ENCODE measurements at regions not wholly inside any gene's neighbourhood (a gene's known extent, or its start where the extent isn't known, plus 50 kb on each side); places are given as distances from the start of the nearest gene placed in this dataset.

- no peaks in the 10 kb centered on the region for H3K9me3 Mint-ChIP-seq (ENCODE audit: insufficient read depth)
- H3K36me3 Mint-ChIP-seq (ENCODE audit: low read depth) = no peaks in the 10 kb centered on the region
- H3K27ac Mint-ChIP-seq = no peak overlapping the region
- peaks cover 2% of the 10 kb centered on the region for H3K27me3 Mint-ChIP-seq (ENCODE audit: low read depth)
- no peak for DNase-seq
- ChIA-PET CTCF (no interaction called here), POLR2A (no interaction called here)
- no peak overlapping the region for H3K4me3 Mint-ChIP-seq
- H3K4me1 Mint-ChIP-seq (ENCODE audit: low read depth) = peaks cover 4% of the 10 kb centered on the region
- no peak for ATAC-seq
Observed at GRCh38 chrX:15939737-15940136, 85.1 kb upstream of the AP1S2 start.

- ATAC-seq (no peak), DNase-seq (no peak)
- no peaks in the 10 kb centered on the region for H3K36me3 Mint-ChIP-seq (ENCODE audit: low read depth)
- no peak overlapping the region for H3K27ac Mint-ChIP-seq
- H3K9me3 Mint-ChIP-seq (ENCODE audit: insufficient read depth) = no peaks in the 10 kb centered on the region
- H3K27me3 Mint-ChIP-seq (ENCODE audit: low read depth) = peaks cover 4% of the 10 kb centered on the region
- POLR2A ChIA-PET = no interaction called here
- H3K4me1 Mint-ChIP-seq (ENCODE audit: low read depth) = peaks cover 4% of the 10 kb centered on the region
- CTCF ChIA-PET = no interaction called here
- H3K4me3 Mint-ChIP-seq = no peak overlapping the region
Observed at GRCh38 chrX:15938072-15938471, 83.5 kb upstream of the AP1S2 start.

DNA sequence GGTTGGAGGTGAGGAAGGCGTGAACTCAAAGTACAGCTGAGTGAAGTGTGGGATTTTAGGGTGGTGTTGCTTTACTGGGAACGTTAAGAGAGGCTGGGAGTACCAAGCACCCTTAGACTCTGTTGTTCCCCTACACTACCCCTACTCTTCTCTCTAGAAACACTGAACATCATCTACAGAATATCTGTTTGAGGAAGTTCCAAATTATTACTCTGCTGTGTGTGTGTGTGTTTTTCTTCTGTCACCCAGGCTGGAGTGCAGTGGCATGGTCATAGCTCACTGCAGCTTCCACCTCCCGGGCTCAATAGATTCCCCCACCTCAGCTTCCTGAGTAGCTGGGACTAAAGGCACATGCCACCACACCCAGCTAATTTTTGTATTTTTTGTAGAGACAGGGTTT lies 76.7 kb upstream of the AP1S2 start:
- no peak for DNase-seq
- Mint-ChIP-seq H3K27ac (no peak overlapping the region), H3K27me3 (ENCODE audit: low read depth) (peaks cover 17% of the 10 kb centered on the region), H3K4me3 (no peak overlapping the region), H3K36me3 (ENCODE audit: low read depth) (no peaks in the 10 kb centered on the region), H3K9me3 (ENCODE audit: insufficient read depth) (no peaks in the 10 kb centered on the region), H3K4me1 (ENCODE audit: low read depth) (peaks cover 4% of the 10 kb centered on the region)
- no peak for ATAC-seq
- POLR2A ChIA-PET = no interaction called here
- CTCF ChIA-PET = no interaction called here

- H3K36me3 Mint-ChIP-seq (ENCODE audit: low read depth) = no peaks in the 10 kb centered on the region
- H3K27ac Mint-ChIP-seq = no peak overlapping the region
- ChIA-PET POLR2A (no interaction called here), CTCF (no interaction called here)
- DNase-seq = no peak
- no peaks in the 10 kb centered on the region for H3K4me1 Mint-ChIP-seq (ENCODE audit: low read depth)
- no peak overlapping the region for H3K4me3 Mint-ChIP-seq
- ATAC-seq = no peak
- H3K27me3 Mint-ChIP-seq (ENCODE audit: low read depth) = peaks cover 18% of the 10 kb centered on the region
- no peaks in the 10 kb centered on the region for H3K9me3 Mint-ChIP-seq (ENCODE audit: insufficient read depth)
Observed at GRCh38 chrX:15930585-15930984, 76.0 kb upstream of the AP1S2 start.

DNA sequence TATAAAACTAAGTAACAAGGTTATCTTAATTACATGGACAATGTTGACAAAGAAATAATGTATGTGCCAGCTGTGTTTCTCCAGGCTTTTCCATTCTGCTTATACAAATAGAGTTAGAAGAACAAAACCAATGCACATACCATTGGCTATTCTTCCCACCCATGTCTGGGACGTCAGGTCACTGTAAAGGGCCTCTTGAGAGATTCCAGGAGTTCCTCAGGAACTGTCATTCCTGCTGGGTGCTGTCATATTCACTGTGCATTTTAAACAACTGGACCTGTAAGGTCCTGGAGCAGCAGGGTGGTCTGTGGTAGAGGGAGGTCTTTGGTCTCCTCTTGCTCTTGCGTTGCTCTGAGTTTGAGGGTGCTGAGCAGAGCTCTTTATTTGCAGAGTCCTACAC lies 74.6 kb upstream of the AP1S2 start:
- ChIA-PET CTCF (no interaction called here), POLR2A (no interaction called here)
- DNase-seq = no peak
- no peaks in the 10 kb centered on the region for H3K9me3 Mint-ChIP-seq (ENCODE audit: insufficient read depth)
- no peaks in the 10 kb centered on the region for H3K4me1 Mint-ChIP-seq (ENCODE audit: low read depth)
- H3K4me3 Mint-ChIP-seq = no peak overlapping the region
- H3K36me3 Mint-ChIP-seq (ENCODE audit: low read depth) = no peaks in the 10 kb centered on the region
- no peak for ATAC-seq
- no peak overlapping the region for H3K27ac Mint-ChIP-seq
- H3K27me3 Mint-ChIP-seq (ENCODE audit: low read depth) = peaks cover 18% of the 10 kb centered on the region

DNA sequence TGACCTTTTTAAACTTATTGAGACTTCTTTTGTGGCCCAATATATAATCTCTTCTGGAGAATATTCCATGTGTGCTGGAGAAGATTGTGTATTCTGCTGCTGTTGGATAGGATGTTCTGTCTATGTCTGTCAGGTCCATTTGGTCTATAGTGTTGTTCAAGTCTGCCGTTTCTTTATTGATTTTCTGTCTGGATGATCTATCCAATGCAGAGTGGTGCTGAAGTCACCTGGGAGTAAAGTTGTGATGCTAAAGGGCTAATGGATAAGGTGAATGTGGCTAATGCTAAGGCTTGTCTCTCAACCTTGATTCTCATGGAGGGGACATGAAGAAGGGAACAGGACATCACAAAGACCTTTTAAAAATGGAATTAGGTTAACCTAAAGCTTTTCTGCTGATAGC lies 72.0 kb upstream of the AP1S2 start:
- no peak for ATAC-seq
- CTCF ChIA-PET = no interaction called here
- Mint-ChIP-seq H3K27ac (no peak overlapping the region), H3K27me3 (ENCODE audit: low read depth) (peaks cover 15% of the 10 kb centered on the region), H3K4me3 (no peak overlapping the region), H3K36me3 (ENCODE audit: low read depth) (no peaks in the 10 kb centered on the region), H3K9me3 (ENCODE audit: insufficient read depth) (no peaks in the 10 kb centered on the region), H3K4me1 (ENCODE audit: low read depth) (no peaks in the 10 kb centered on the region)
- POLR2A ChIA-PET = no interaction called here
- no peak for DNase-seq

GRCh38 chrX:15918003-15918402 lies 63.4 kb upstream of the AP1S2 start:
- ATAC-seq = no peak
- no peak for DNase-seq
- Mint-ChIP-seq H3K4me3 (no peak overlapping the region), H3K27ac (no peak overlapping the region), H3K36me3 (ENCODE audit: low read depth) (no peaks in the 10 kb centered on the region), H3K4me1 (ENCODE audit: low read depth) (peaks cover 3% of the 10 kb centered on the region), H3K27me3 (ENCODE audit: low read depth) (peaks cover 8% of the 10 kb centered on the region), H3K9me3 (ENCODE audit: insufficient read depth) (no peaks in the 10 kb centered on the region)
- CTCF ChIA-PET = no interaction called here
- POLR2A ChIA-PET = no interaction called here

- Mint-ChIP-seq H3K9me3 (ENCODE audit: insufficient read depth) (no peaks in the 10 kb centered on the region), H3K27me3 (ENCODE audit: low read depth) (peaks cover 10% of the 10 kb centered on the region), H3K4me1 (ENCODE audit: low read depth) (peaks cover 3% of the 10 kb centered on the region), H3K36me3 (ENCODE audit: low read depth) (no peaks in the 10 kb centered on the region), H3K4me3 (no peak overlapping the region), H3K27ac (no peak overlapping the region)
- ChIA-PET CTCF (no interaction called here), POLR2A (no interaction called here)
- no peak for DNase-seq
- no peak for ATAC-seq
Observed at GRCh38 chrX:15916704-15917084, 62.1 kb upstream of the AP1S2 start.

- CTCF ChIA-PET = no interaction called here
- H3K9me3 Mint-ChIP-seq (ENCODE audit: insufficient read depth) = no peaks in the 10 kb centered on the region
- DNase-seq (no peak), ATAC-seq (no peak)
- no peak overlapping the region for H3K27ac Mint-ChIP-seq
- no peaks in the 10 kb centered on the region for H3K36me3 Mint-ChIP-seq (ENCODE audit: low read depth)
- peaks cover 10% of the 10 kb centered on the region for H3K27me3 Mint-ChIP-seq (ENCODE audit: low read depth)
- no peak overlapping the region for H3K4me3 Mint-ChIP-seq
- POLR2A ChIA-PET = no interaction called here
- H3K4me1 Mint-ChIP-seq (ENCODE audit: low read depth) = peaks cover 3% of the 10 kb centered on the region
Observed at GRCh38 chrX:15915959-15916703, 61.5 kb upstream of the AP1S2 start.

GRCh38 chrX:15914486-15914885 lies 59.9 kb upstream of the AP1S2 start:
- peaks cover 12% of the 10 kb centered on the region for H3K27me3 Mint-ChIP-seq (ENCODE audit: low read depth)
- CTCF ChIA-PET = no interaction called here

DNA sequence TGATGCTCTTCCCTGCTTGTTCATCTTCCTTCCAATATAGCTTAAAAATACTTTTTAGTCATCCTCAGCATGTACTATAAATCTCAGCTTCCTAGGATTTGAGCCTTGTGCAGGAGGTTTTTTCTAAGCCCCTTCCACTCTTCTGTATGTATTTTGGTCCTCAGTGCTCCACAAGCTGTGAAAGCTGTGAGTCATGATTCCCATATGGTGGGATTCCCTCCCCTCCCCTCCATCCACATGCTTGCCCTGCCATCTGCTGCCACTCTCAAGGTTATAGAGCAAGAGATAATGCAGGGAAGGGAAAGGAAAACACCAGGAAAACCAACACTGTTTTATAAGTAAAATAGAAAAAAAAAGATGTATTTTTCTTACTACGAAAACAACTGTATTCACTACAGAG lies 58.5 kb upstream of the AP1S2 start:
- DNase-seq (no peak), ATAC-seq (no peak)
- no peak overlapping the region for H3K27ac Mint-ChIP-seq
- H3K36me3 Mint-ChIP-seq (ENCODE audit: low read depth) = no peaks in the 10 kb centered on the region
- ChIA-PET CTCF (no interaction called here), POLR2A (no interaction called here)
- H3K9me3 Mint-ChIP-seq (ENCODE audit: insufficient read depth) = no peaks in the 10 kb centered on the region
- H3K4me1 Mint-ChIP-seq (ENCODE audit: low read depth) = peaks cover 3% of the 10 kb centered on the region
- no peak overlapping the region for H3K4me3 Mint-ChIP-seq
- H3K27me3 Mint-ChIP-seq (ENCODE audit: low read depth) = peaks cover 12% of the 10 kb centered on the region

More at GRCh38 chrX:15914486-15914885, 59.9 kb upstream of the AP1S2 start:
- H3K36me3 Mint-ChIP-seq (ENCODE audit: low read depth) = no peaks in the 10 kb centered on the region
- no peak overlapping the region for H3K27ac Mint-ChIP-seq
- no peaks in the 10 kb centered on the region for H3K9me3 Mint-ChIP-seq (ENCODE audit: insufficient read depth)
- peaks cover 3% of the 10 kb centered on the region for H3K4me1 Mint-ChIP-seq (ENCODE audit: low read depth)
- H3K4me3 Mint-ChIP-seq = no peak overlapping the region
- POLR2A ChIA-PET = no interaction called here
- ATAC-seq = no peak
- no peak for DNase-seq

- DNase-seq = no peak
- peaks cover 3% of the 10 kb centered on the region for H3K4me1 Mint-ChIP-seq (ENCODE audit: low read depth)
- H3K4me3 Mint-ChIP-seq = no peak overlapping the region
- POLR2A ChIA-PET = no interaction called here
- ATAC-seq = no peak
- peaks cover 10% of the 10 kb centered on the region for H3K27me3 Mint-ChIP-seq (ENCODE audit: low read depth)
- no peaks in the 10 kb centered on the region for H3K9me3 Mint-ChIP-seq (ENCODE audit: insufficient read depth)
- no peaks in the 10 kb centered on the region for H3K36me3 Mint-ChIP-seq (ENCODE audit: low read depth)
- no peak overlapping the region for H3K27ac Mint-ChIP-seq
- CTCF ChIA-PET = no interaction called here
Observed at GRCh38 chrX:15911734-15912550, 57.3 kb upstream of the AP1S2 start.

GRCh38 chrX:15909605-15910004 lies 55.0 kb upstream of the AP1S2 start:
- H3K9me3 Mint-ChIP-seq (ENCODE audit: insufficient read depth) = no peaks in the 10 kb centered on the region
- no peaks in the 10 kb centered on the region for H3K36me3 Mint-ChIP-seq (ENCODE audit: low read depth)
- H3K4me3 Mint-ChIP-seq = no peak overlapping the region
- ChIA-PET POLR2A (no interaction called here), CTCF (no interaction called here)
- H3K27ac Mint-ChIP-seq = no peak overlapping the region
- DNase-seq (no peak), ATAC-seq (no peak)
- no peaks in the 10 kb centered on the region for H3K4me1 Mint-ChIP-seq (ENCODE audit: low read depth)
- peaks cover 10% of the 10 kb centered on the region for H3K27me3 Mint-ChIP-seq (ENCODE audit: low read depth)

Data from activated CD8-positive, alpha-beta T cell treated with anti-CD3 and anti-CD28 coated beads, Interleukin-2, amount 10 ng/mL, durations not matched to agents 7 days and 5 days (primary cell).